H1 (cell line): ENCODE measurements at regions not wholly inside any gene's neighbourhood (a gene's known extent, or its start where the extent isn't known, plus 50 kb on each side); places are given as distances from the start of the nearest gene placed in this dataset.

Experiments
- EZH2 ChIP-seq: fragments of 200-600 bp; sonication (generic); IDR thresholded peaks from 2 replicates; pipeline ENCODE4 v1.7.1; 2012; ENCODE audit warnings: low read depth, mild to moderate bottlenecking, moderate library complexity, low read length, inconsistent platforms; ENCODE audit not compliant: severe bottlenecking
- MAFK ChIP-seq: IDR thresholded peaks from 2 replicates; pipeline ENCODE4 v1.6.1; 2012; ENCODE audit warnings: low read depth, mild to moderate bottlenecking, improper control_type of control experiment, low read length
- RAD21 ChIP-seq, 2 experiments: IDR thresholded peaks in 1 of 2; conservative IDR thresholded peaks in 1 of 2; 2 replicates each; pipeline ENCODE4 v1.6.1; 2011; ENCODE audit warnings: low read depth in 2 of 2, low read length in 2 of 2, improper control_type of control experiment in 1 of 2, inconsistent platforms in 1 of 2, mild to moderate bottlenecking in 1 of 2, moderate library complexity in 1 of 2
- SRF ChIP-seq: IDR thresholded peaks from 2 replicates; pipeline ENCODE4 v1.6.1; 2011; ENCODE audit warnings: mild to moderate bottlenecking, low read depth, low read length, moderate library complexity
- TBP ChIP-seq: IDR thresholded peaks from 2 replicates; pipeline ENCODE4 v1.6.1; 2011; ENCODE audit warnings: low read depth, low read length, improper control_type of control experiment
- TCF12 ChIP-seq: IDR thresholded peaks from 2 replicates; pipeline ENCODE4 v1.6.1; 2011; ENCODE audit warnings: low read depth, mild to moderate bottlenecking, low read length
- TF ChIP-seq, protein P1 (sequence below): IDR thresholded peaks from 2 replicates; pipeline ENCODE4 v1.6.1; 2012; ENCODE audit warnings: low read length, inconsistent platforms
- TF ChIP-seq, protein P2 (sequence below), 3 experiments: IDR thresholded peaks; 1 replicate in 2 of 3; 2 replicates in 1 of 3; pipeline versions ENCODE4 v1.5.1 to v1.6.1; 2011; ENCODE audit warnings: low read length in 3 of 3, mild to moderate bottlenecking in 3 of 3, inconsistent platforms in 2 of 3, low read depth in 1 of 3, moderate library complexity in 1 of 3; ENCODE audit not compliant: insufficient read depth in 1 of 3; ENCODE audit errors: control extremely low read depth in 1 of 3

DNA sequence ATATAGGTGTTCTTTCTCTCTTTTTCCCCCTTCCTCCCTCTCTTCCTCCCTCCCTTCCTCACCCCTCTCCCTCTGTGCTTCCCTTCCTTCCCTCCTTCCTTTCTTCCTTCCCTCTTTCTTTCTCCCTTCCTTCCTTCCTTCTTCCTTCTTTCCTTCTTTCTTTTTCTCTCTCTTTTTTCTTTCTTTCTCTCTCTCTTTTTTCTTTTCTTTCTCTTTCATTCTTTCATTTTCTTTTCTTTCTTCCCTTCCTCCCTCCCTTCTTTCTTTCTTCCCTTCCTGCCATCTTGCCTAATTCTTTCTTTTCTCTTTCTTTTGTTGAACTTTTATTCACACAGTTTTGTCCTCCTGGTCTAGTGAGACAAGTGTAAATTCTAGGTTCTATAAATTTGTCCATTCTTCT, 1595.6 kb downstream of the SI start:
- TF ChIP-seq, protein P1, sequence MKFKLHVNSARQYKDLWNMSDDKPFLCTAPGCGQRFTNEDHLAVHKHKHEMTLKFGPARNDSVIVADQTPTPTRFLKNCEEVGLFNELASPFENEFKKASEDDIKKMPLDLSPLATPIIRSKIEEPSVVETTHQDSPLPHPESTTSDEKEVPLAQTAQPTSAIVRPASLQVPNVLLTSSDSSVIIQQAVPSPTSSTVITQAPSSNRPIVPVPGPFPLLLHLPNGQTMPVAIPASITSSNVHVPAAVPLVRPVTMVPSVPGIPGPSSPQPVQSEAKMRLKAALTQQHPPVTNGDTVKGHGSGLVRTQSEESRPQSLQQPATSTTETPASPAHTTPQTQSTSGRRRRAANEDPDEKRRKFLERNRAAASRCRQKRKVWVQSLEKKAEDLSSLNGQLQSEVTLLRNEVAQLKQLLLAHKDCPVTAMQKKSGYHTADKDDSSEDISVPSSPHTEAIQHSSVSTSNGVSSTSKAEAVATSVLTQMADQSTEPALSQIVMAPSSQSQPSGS: no peak
- TF ChIP-seq RAD21 (IDR thresholded peaks at IDR 0.05 in 1 of 2, conservative IDR thresholded peaks at IDR 0.05 in 1 of 2; ENCODE audit: low read depth in 2 of 2, low read length in 2 of 2): no peak
- TF ChIP-seq MAFK: no peak
- TF ChIP-seq, protein P2, sequence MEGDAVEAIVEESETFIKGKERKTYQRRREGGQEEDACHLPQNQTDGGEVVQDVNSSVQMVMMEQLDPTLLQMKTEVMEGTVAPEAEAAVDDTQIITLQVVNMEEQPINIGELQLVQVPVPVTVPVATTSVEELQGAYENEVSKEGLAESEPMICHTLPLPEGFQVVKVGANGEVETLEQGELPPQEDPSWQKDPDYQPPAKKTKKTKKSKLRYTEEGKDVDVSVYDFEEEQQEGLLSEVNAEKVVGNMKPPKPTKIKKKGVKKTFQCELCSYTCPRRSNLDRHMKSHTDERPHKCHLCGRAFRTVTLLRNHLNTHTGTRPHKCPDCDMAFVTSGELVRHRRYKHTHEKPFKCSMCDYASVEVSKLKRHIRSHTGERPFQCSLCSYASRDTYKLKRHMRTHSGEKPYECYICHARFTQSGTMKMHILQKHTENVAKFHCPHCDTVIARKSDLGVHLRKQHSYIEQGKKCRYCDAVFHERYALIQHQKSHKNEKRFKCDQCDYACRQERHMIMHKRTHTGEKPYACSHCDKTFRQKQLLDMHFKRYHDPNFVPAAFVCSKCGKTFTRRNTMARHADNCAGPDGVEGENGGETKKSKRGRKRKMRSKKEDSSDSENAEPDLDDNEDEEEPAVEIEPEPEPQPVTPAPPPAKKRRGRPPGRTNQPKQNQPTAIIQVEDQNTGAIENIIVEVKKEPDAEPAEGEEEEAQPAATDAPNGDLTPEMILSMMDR (IDR thresholded peaks at IDR 0.05; ENCODE audit: control extremely low read depth in 1 of 3, insufficient read depth in 1 of 3, low read depth in 1 of 3, low read length in 3 of 3): no peak
- TF ChIP-seq SRF: no peak
- no peak for TF ChIP-seq TBP
- no peak for TF ChIP-seq EZH2
- no peak for TF ChIP-seq TCF12
